SK-N-SH treated with all-trans-retinoic acid at 6 μM for 48 hours (cell line): ENCODE measurements at regions not wholly inside any gene's neighbourhood (a gene's known extent, or its start where the extent isn't known, plus 50 kb on each side); places are given as distances from the start of the nearest gene placed in this dataset.
"Not testable (repeated sequence)": the region's sequence is repeated elsewhere in the genome, so short reads cannot be mapped to it uniquely, and the experiment has no call there.

Experiments
- ARNTL ChIP-seq: fragments of 450-650 bp; formaldehyde crosslinking; IDR thresholded peaks from 2 replicates; pipeline ENCODE4 v1.5.0; 2020; ENCODE audit warnings: low read depth, mild to moderate bottlenecking, moderate library complexity, borderline replicate concordance
- ESRRG ChIP-seq: fragments of 250-450 bp; sonication (Bioruptor Pico); IDR thresholded peaks from 2 replicates; pipeline ENCODE4 v1.6.1; 2021; ENCODE audit warnings: mild to moderate bottlenecking
- ISL1 ChIP-seq: fragments of 250-450 bp; sonication (Bioruptor Pico); IDR thresholded peaks from 2 replicates; pipeline ENCODE4 v2.1.2; 2022; ENCODE audit warnings: mild to moderate bottlenecking, moderate library complexity
- TCF4 ChIP-seq: fragments of 250-450 bp; sonication (Bioruptor Pico); IDR thresholded peaks from 2 replicates; pipeline ENCODE4 v1.8.0; 2021; ENCODE audit warnings: mild to moderate bottlenecking, moderate library complexity, borderline replicate concordance
- TOX ChIP-seq: fragments of 250-450 bp; sonication (Bioruptor Pico); IDR thresholded peaks from 2 replicates; pipeline ENCODE4 v1.8.0; 2021; ENCODE audit warnings: mild to moderate bottlenecking, moderate library complexity, borderline replicate concordance
- ZFP3 ChIP-seq: fragments of 250-450 bp; sonication (Bioruptor Pico); IDR thresholded peaks from 2 replicates; pipeline ENCODE4 v1.5.0; 2020; ENCODE audit warnings: mild to moderate bottlenecking, moderate library complexity
- TF ChIP-seq, protein P1 (sequence below): fragments of 250-450 bp; sonication (Bioruptor Pico); IDR thresholded peaks from 2 replicates; pipeline ENCODE4 v1.8.0; 2021; ENCODE audit warnings: low read depth, mild to moderate bottlenecking, moderate library complexity, borderline replicate concordance

DNA sequence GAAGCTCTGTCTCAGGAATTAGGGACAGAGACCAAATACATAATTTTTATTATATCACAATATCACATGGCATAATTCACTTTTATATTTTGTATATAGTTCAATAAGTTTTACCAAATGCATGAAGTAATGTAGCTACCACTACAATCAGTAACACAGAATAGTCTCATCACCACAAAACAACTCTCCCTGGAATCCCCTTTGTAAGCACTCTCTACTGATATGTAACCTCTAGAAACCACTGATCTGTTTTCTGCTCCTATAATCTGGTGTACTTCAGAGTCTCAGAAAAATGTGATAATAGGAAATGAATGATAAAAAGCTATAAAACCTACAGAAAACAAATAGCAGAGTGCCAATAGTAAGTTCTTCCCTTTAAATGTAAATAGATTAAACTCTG lies 210.3 kb upstream of the ZNF658 start:
- TF ChIP-seq ZFP3; ARNTL (CRISPR knock-in tag); TCF4; ISL1; TOX (CRISPR knock-in tag); ESRRG: not testable (repeated sequence)
- TF ChIP-seq, protein P1, sequence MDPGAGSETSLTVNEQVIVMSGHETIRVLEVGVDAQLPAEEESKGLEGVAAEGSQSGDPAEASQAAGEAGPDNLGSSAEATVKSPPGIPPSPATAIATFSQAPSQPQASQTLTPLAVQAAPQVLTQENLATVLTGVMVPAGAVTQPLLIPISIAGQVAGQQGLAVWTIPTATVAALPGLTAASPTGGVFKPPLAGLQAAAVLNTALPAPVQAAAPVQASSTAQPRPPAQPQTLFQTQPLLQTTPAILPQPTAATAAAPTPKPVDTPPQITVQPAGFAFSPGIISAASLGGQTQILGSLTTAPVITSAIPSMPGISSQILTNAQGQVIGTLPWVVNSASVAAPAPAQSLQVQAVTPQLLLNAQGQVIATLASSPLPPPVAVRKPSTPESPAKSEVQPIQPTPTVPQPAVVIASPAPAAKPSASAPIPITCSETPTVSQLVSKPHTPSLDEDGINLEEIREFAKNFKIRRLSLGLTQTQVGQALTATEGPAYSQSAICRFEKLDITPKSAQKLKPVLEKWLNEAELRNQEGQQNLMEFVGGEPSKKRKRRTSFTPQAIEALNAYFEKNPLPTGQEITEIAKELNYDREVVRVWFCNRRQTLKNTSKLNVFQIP (CRISPR knock-in tag): not testable (repeated sequence)
